H9 (cell line): ENCODE measurements at regions not wholly inside any gene's neighbourhood (a gene's known extent, or its start where the extent isn't known, plus 50 kb on each side); places are given as distances from the start of the nearest gene placed in this dataset.

Source experiments
- DNase-seq: peaks from one replicate; pipeline ENCODE4 v3.0.0-alpha.2; 2017
- H2AFZ ChIP-seq: one replicate; pipeline ENCODE4 v1.6.1; 2013; ENCODE audit warnings: mild to moderate bottlenecking, low read length, control low read depth, moderate library complexity
- H2AK5ac ChIP-seq: 2 replicates; pipeline ENCODE4 v1.6.1; 2013; ENCODE audit warnings: low read length, control low read depth, mixed read lengths; ENCODE audit not compliant: insufficient read length
- H2BK120ac ChIP-seq: one replicate; pipeline ENCODE4 v1.6.1; 2013; ENCODE audit warnings: low read depth, mild to moderate bottlenecking, low read length, control low read depth, inconsistent platforms; ENCODE audit not compliant: poor library complexity, severe bottlenecking
- H2BK12ac ChIP-seq: 2 replicates; pipeline ENCODE4 v1.6.1; 2013; ENCODE audit warnings: low read length, control low read depth, mixed read lengths, low read depth; ENCODE audit not compliant: insufficient read length
- H2BK15ac ChIP-seq: 2 replicates; pipeline ENCODE4 v1.6.1; 2013; ENCODE audit warnings: low read depth, low read length, control low read depth
- H2BK20ac ChIP-seq: one replicate; pipeline ENCODE4 v1.6.1; 2013; ENCODE audit warnings: low read depth, mild to moderate bottlenecking, low read length, control low read depth, inconsistent platforms; ENCODE audit not compliant: poor library complexity, severe bottlenecking
- H2BK5ac ChIP-seq: 2 replicates; pipeline ENCODE4 v1.6.1; 2013; ENCODE audit warnings: low read length, control low read depth, mixed read lengths; ENCODE audit not compliant: insufficient read length
- H3K14ac ChIP-seq: 2 replicates; pipeline ENCODE4 v1.6.1; 2013; ENCODE audit warnings: low read length, control low read depth; ENCODE audit not compliant: insufficient read depth
- H3K18ac ChIP-seq: 2 replicates; pipeline ENCODE4 v1.6.1; 2013; ENCODE audit warnings: low read depth, mild to moderate bottlenecking, mixed read lengths, low read length, control low read depth; ENCODE audit not compliant: insufficient read length
- H3K23ac ChIP-seq: 2 replicates; pipeline ENCODE4 v1.6.1; 2013; ENCODE audit warnings: low read length, control low read depth, mixed read lengths, low read depth; ENCODE audit not compliant: insufficient read length
- H3K23me2 ChIP-seq: 2 replicates; pipeline ENCODE4 v1.6.1; 2013; ENCODE audit warnings: low read depth, mild to moderate bottlenecking, mixed read lengths, low read length, control low read depth; ENCODE audit not compliant: insufficient read length, poor library complexity, severe bottlenecking
- H3K27ac ChIP-seq: 2 replicates; pipeline ENCODE4 v1.5.1; 2013; ENCODE audit warnings: low read length, control low read depth, mixed read lengths, low read depth; ENCODE audit not compliant: insufficient read length
- H3K27me3 ChIP-seq: 2 replicates; pipeline ENCODE4 v1.6.1; 2013; ENCODE audit warnings: low read length, control low read depth, inconsistent platforms; ENCODE audit not compliant: insufficient read depth
- H3K4ac ChIP-seq: 2 replicates; pipeline ENCODE4 v1.6.1; 2013; ENCODE audit warnings: low read depth, mild to moderate bottlenecking, control low read depth, inconsistent platforms, low read length, moderate library complexity
- H3K4me1 ChIP-seq: 2 replicates; pipeline ENCODE4 v1.6.1; 2013; ENCODE audit warnings: low read length, control low read depth, inconsistent platforms; ENCODE audit not compliant: insufficient read depth
- H3K4me2 ChIP-seq: 2 replicates; pipeline ENCODE4 v1.6.1; 2013; ENCODE audit warnings: low read length, control low read depth, mixed read lengths; ENCODE audit not compliant: insufficient read length, insufficient read depth
- H3K56ac ChIP-seq: 2 replicates; pipeline ENCODE4 v1.6.1; 2013; ENCODE audit warnings: low read depth, mild to moderate bottlenecking, mixed read lengths, low read length, control low read depth; ENCODE audit not compliant: insufficient read length
- H3K79me1 ChIP-seq: 2 replicates; pipeline ENCODE4 v1.6.1; 2013; ENCODE audit warnings: low read depth, mild to moderate bottlenecking, moderate library complexity, low read length, control low read depth, inconsistent platforms; ENCODE audit not compliant: insufficient read depth, poor library complexity, severe bottlenecking
- H3K79me2 ChIP-seq: 2 replicates; pipeline ENCODE4 v1.6.1; 2013; ENCODE audit warnings: low read length, control low read depth, inconsistent platforms; ENCODE audit not compliant: insufficient read depth
- H3K9ac ChIP-seq: 2 replicates; pipeline ENCODE4 v1.6.1; 2013; ENCODE audit warnings: low read length, control low read depth, mixed read lengths; ENCODE audit not compliant: insufficient read length; ENCODE audit errors: extremely low read depth
- H3K9me3 ChIP-seq: one replicate; pipeline ENCODE4 v1.6.1; 2013; ENCODE audit warnings: low read depth, low read length, inconsistent platforms; ENCODE audit not compliant: control insufficient read depth
- H3T11ph ChIP-seq: one replicate; pipeline ENCODE4 v1.6.1; 2013; ENCODE audit warnings: mild to moderate bottlenecking, low read length, control low read depth, inconsistent platforms
- H4K20me1 ChIP-seq: one replicate; pipeline ENCODE4 v1.6.1; 2013; ENCODE audit not compliant: control insufficient read depth, insufficient read length, insufficient read depth
- H4K5ac ChIP-seq: 2 replicates; pipeline ENCODE4 v1.6.1; 2013; ENCODE audit warnings: low read depth, mild to moderate bottlenecking, mixed read lengths, low read length, control low read depth; ENCODE audit not compliant: insufficient read length
- H4K8ac ChIP-seq: replicated peaks from 2 replicates; pipeline ENCODE4 v1.6.1; 2013; ENCODE audit warnings: low read length, control low read depth, mixed read lengths, low read depth; ENCODE audit not compliant: insufficient read length
- H4K91ac ChIP-seq: 2 replicates; pipeline ENCODE4 v1.6.1; 2013; ENCODE audit warnings: low read depth, mild to moderate bottlenecking, moderate library complexity, mixed read lengths, low read length, control low read depth; ENCODE audit not compliant: insufficient read length
- H3K27ac Mint-ChIP-seq, 3 experiments: 2 replicates in 2 of 3; 3 replicates in 1 of 3; pipeline ENCODE4 v1.8.0; 2020 to 2021; ENCODE audit warnings: mixed read lengths in 3 of 3, mild to moderate bottlenecking in 1 of 3, moderate library complexity in 1 of 3
- H3K27me3 Mint-ChIP-seq: 2 replicates; pipeline ENCODE4 v1.8.0; 2021; ENCODE audit warnings: low read depth, mild to moderate bottlenecking, moderate library complexity, mixed read lengths
- H3K36me3 Mint-ChIP-seq, 3 experiments: 2 replicates in 2 of 3; 3 replicates in 1 of 3; pipeline ENCODE4 v1.8.0; 2020 to 2021; ENCODE audit warnings: low read depth in 3 of 3, mixed read lengths in 3 of 3; ENCODE audit not compliant: insufficient read depth in 1 of 3
- H3K4me1 Mint-ChIP-seq, 2 experiments: 2 replicates each; pipeline ENCODE4 v1.8.0; 2020; ENCODE audit warnings: mixed read lengths in 2 of 2
- H3K4me3 Mint-ChIP-seq, 2 experiments: 2 replicates in 1 of 2; 3 replicates in 1 of 2; pipeline ENCODE4 v1.8.0; 2020 to 2021; ENCODE audit warnings: mild to moderate bottlenecking in 2 of 2, mixed read lengths in 2 of 2, moderate library complexity in 1 of 2
- H3K9me3 Mint-ChIP-seq, 2 experiments: 2 replicates in 1 of 2; 3 replicates in 1 of 2; pipeline ENCODE4 v1.8.0; 2020; ENCODE audit warnings: mild to moderate bottlenecking in 2 of 2, mixed read lengths in 2 of 2, moderate library complexity in 1 of 2
- CTCF ChIP-seq: fragments of 200-600 bp; sonication (generic); conservative IDR thresholded peaks from 3 replicates; pipeline ENCODE4 v1.8.0; 2021; ENCODE audit warnings: antibody characterized with exemption, mild to moderate bottlenecking
- WGBS: extraction: QIAGEN DNeasy Blood & Tissue Kit; methylation state at CpG from one replicate; pipeline ENCODE4 v1.1.7; 2013; ENCODE audit warnings: missing lambda C conversion rate, low lambda C conversion rate, mixed read lengths; ENCODE audit not compliant: insufficient read length; ENCODE audit errors: extremely low coverage; 5-methylcytosine and 5-hydroxymethylcytosine counted together

- Histone ChIP-seq H3K9ac (no peak overlapping the region), H3K56ac (no peak overlapping the region), H3K79me1 (no peaks in the 10 kb centered on the region), H4K8ac (no peak overlapping the region), H2AFZ (no peak overlapping the region), H3K27ac (no peak overlapping the region), H3K14ac (no peak overlapping the region), H2BK20ac (no peak overlapping the region), H3T11ph (no peak overlapping the region), H3K9me3 (no peaks in the 10 kb centered on the region), H2BK12ac (no peak overlapping the region), H3K4ac (no peak overlapping the region), H3K4me2 (no peak overlapping the region), H3K27me3 (no peaks in the 10 kb centered on the region), H2BK5ac (no peak overlapping the region), H2BK15ac (no peak overlapping the region), H4K20me1 (no peaks in the 10 kb centered on the region), H3K18ac (no peak overlapping the region), H2AK5ac (no peak overlapping the region), H3K4me1 (no peaks in the 10 kb centered on the region), H4K91ac (no peak overlapping the region), H3K23me2 (no peaks in the 10 kb centered on the region), H4K5ac (no peak overlapping the region), H3K79me2 (no peaks in the 10 kb centered on the region), H2BK120ac (no peak overlapping the region), H3K23ac (no peak overlapping the region)
- H3K27me3 Mint-ChIP-seq: no peaks in the 10 kb centered on the region
- WGBS: no CpG with 5 or more reads among the region's 4 CpGs
- H3K9me3 Mint-ChIP-seq: no peaks in the 10 kb centered on the region
- no peak for DNase-seq
- peaks cover 13 to 19% of the 10 kb centered on the region in 2 experiments for H3K4me1 Mint-ChIP-seq
- H3K27ac Mint-ChIP-seq: no peak overlapping the region
- H3K4me3 Mint-ChIP-seq: no peak overlapping the region
- no peaks in the 10 kb centered on the region; a peak in 1 of 7 replicates for H3K36me3 Mint-ChIP-seq
- TF ChIP-seq CTCF: no peak
These were observed 344.9 kb downstream of the TDRD15 start for GRCh38 chr2:21468624-21469023.
